NB4 (cell line): ENCODE measurements at regions not wholly inside any gene's neighbourhood (a gene's known extent, or its start where the extent isn't known, plus 50 kb on each side); places are given as distances from the start of the nearest gene placed in this dataset.

ENCODE experiments used
- DNase-seq: peaks from one replicate; pipeline ENCODE4 v3.0.0; 2010; ENCODE audit warnings: low read depth
- H3K4me3 ChIP-seq: one replicate; pipeline ENCODE4 v1.5.1; 2011; ENCODE audit warnings: mild to moderate bottlenecking, low read depth, low read length, moderate library complexity
- CTCF ChIP-seq: IDR thresholded peaks from one replicate; pipeline ENCODE4 v1.5.1; 2012; ENCODE audit warnings: low read depth, low read length
- MAX ChIP-seq: IDR thresholded peaks from 2 replicates; pipeline ENCODE4 v1.6.1; 2011; ENCODE audit warnings: low read depth, low read length
- MYC ChIP-seq: IDR thresholded peaks from 2 replicates; pipeline ENCODE4 v1.6.1; 2011; ENCODE audit warnings: low read depth, low read length
- POLR2A ChIP-seq: IDR thresholded peaks from 2 replicates; pipeline ENCODE4 v1.6.1; 2011; ENCODE audit warnings: mild to moderate bottlenecking; ENCODE audit not compliant: insufficient read length; ENCODE audit errors: extremely low read depth

- TF ChIP-seq CTCF: no peak
- no peak for TF ChIP-seq POLR2A
- TF ChIP-seq MYC: no peak
- no peak for TF ChIP-seq MAX
- no peak for DNase-seq
- H3K4me3 ChIP-seq: no peak overlapping the region
Observed at GRCh38 chr7:21125297-21125696, 302.6 kb upstream of the SP4 start.

GRCh38 chr7:21128062-21128817 lies 299.6 kb upstream of the SP4 start:
- no peak for DNase-seq
- H3K4me3 ChIP-seq: no peak overlapping the region
- TF ChIP-seq MYC (no peak), POLR2A (no peak), CTCF (no peak), MAX (no peak)

GRCh38 chr7:21131897-21132296 lies 296.0 kb upstream of the SP4 start:
- TF ChIP-seq MYC: no peak
- no peak for TF ChIP-seq MAX
- TF ChIP-seq CTCF: no peak
- no peak for TF ChIP-seq POLR2A
- no peak for DNase-seq
- no peak overlapping the region for H3K4me3 ChIP-seq

- H3K4me3 ChIP-seq: no peak overlapping the region
- TF ChIP-seq MYC: no peak
- TF ChIP-seq POLR2A: no peak
- TF ChIP-seq MAX: no peak
- TF ChIP-seq CTCF: no peak
- no peak for DNase-seq
Observed at GRCh38 chr7:21134631-21135030, 293.3 kb upstream of the SP4 start.

GRCh38 chr7:21135437-21135836 lies 292.4 kb upstream of the SP4 start:
- TF ChIP-seq MAX (no peak), POLR2A (no peak), CTCF (no peak)
- H3K4me3 ChIP-seq: no peak overlapping the region
- no peak for DNase-seq

GRCh38 chr7:21137640-21138039 lies 290.2 kb upstream of the SP4 start:
- TF ChIP-seq POLR2A (no peak), MAX (no peak), CTCF (no peak), MYC (no peak)
- no peak overlapping the region for H3K4me3 ChIP-seq
- no peak for DNase-seq
